ENCODE measurements at regions not wholly inside any gene's neighbourhood (a gene's known extent, or its start where the extent isn't known, plus 50 kb on each side); places are given as distances from the start of the nearest gene placed in this dataset.

DNA sequence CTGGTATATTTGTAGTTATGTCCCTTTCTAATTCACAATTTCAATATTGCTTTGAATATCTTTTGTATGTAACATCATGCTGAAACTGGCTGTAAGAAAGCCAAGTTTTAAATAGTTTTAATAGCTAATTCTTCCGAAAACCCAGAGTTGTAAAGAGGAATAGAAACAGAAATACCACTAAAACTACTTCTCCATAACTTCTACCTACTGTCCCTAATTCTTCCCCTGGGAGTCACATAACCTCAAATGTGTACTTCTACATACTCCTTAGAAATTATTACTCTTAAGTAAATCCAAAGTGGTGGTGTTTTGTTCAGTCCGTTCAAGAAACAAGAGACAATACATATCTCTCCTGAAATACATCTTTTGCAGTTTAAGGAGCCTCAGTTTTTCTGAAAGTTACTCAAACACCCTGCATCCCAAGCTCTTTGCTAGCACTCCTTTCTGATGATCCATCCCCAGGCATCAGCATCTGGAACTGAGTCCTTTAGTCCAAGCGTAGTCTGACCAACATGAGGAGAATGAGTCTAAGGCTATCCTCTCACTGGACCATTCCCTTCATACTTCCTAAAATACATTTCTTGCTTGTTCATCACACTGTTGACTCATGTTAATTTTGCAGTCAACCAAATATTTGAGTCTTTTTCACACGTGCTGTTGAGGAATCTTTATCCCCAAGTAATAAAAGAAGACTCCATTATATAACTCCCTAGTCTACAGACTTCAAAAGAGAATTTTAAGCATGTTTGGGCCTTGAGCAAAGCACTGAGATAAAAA is 214.3 kb upstream of the NUDT4 start:
- DNase-seq = no peak

DNA sequence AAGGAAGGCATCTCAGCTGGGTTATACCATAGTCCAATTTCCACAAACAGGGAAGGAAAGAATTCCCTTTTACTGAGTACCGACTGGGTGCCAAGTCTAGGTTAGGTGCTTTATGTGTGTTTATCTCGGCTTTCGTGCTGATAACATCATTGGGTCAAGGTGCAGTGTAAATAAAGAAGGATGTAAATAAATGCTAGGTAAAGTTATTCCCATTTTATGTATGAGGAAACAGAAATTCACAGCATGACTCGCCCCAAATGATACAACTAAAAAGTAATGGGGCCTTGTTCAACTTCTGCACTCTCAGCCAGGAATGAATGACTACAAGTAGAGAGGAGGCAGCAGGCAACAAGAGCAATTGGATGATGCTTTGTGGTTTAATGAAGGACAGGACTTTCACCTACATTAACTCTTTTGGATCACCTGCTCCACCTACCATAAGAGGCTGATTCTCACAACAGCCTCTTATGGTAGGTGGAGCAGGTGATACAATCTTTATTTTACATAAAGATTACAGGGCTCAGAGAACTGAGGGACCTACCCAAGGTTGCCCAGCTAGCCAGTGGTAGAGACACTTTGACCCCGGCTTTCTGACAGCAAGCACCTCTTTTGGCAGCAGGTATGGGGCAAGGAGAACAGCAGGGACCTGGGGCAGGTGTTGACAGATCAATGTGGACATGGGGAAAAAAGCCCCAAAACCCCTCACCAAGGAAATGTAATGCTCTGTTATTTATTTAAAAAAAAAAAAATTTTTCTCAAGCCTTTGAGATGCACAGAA is 213.4 kb upstream of the NUDT4 start:
- DNase-seq = no peak

DNA sequence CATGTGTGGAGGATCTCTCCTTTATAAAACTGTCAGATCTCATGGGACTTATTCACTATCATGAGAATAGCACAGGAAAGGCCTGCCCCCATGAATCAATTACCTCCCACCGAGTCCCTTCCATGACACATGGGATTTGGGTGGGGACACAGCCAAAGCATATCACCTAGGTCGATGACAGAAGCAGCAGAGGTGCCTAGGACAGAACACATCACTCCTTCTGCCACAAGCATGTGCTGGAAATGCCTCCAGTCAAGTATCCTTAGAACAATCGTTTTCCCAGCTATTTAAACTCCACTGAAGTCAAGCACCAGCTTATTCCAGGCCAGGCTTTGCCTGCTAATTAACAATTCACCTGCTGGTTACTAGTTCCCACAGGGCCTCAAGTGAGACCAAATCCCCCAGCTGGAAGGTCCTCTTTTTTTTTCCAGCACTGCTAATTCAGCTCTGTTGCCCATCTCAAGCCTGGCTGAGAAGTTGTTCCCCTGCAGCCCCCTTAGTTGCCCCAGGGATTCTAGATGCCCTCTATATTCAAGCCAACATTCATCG is 212.3 kb upstream of the NUDT4 start:
- no peak for DNase-seq

DNA sequence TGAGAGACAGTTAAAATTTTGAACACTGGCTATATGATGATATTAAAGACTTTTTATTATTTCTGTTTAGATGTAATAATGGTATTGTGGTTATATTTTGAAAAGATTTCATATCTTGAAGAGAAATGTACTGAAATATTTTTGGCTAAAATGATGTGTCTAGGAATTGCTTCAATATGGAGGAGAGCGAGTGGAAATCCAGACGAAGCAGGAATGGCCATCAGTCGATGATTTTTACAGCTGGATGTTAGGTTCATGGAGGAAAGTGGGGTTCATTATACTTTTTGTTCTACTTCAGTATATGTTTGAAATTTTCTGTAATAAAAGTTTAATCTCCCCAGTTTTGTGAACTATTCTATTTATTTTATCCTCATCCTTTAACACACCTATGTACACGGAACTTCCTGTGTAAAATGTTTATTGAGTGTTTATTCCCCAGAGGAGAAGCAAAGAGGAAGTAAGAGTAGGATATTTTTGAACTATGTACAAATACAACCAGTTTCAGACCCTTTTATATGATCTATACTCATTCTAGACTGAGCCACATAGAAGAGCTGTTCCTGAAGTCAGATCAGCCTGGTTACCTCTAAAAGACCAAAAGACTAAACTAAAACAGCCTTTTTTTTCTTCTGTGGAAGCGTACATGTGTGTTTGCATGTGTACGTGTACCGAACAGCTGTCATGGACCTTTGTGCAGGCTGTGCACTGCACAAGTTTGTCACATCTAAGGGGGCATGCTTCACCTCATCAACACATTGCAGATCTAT is 211.0 kb upstream of the NUDT4 start:
- DNase-seq = no peak

DNA sequence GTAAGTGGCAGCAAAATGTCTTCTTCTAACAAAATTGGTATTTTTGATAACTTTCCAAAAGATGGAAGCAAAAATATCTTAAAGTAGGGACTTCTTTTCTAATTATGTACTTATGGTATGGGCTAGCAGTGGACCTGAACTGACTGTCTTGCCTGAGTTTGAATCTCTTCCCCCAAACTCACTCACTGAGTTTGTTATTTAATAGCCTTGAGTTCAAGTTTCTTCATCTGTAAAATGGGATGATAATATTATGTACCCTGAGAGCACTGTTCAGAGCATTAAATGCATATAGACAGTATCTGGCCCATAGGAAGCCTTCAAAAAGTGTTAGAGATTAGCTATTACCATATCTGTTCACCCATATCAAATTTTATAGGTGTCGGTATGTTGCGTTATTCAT is 210.4 kb upstream of the NUDT4 start:
- no peak for DNase-seq

DNA sequence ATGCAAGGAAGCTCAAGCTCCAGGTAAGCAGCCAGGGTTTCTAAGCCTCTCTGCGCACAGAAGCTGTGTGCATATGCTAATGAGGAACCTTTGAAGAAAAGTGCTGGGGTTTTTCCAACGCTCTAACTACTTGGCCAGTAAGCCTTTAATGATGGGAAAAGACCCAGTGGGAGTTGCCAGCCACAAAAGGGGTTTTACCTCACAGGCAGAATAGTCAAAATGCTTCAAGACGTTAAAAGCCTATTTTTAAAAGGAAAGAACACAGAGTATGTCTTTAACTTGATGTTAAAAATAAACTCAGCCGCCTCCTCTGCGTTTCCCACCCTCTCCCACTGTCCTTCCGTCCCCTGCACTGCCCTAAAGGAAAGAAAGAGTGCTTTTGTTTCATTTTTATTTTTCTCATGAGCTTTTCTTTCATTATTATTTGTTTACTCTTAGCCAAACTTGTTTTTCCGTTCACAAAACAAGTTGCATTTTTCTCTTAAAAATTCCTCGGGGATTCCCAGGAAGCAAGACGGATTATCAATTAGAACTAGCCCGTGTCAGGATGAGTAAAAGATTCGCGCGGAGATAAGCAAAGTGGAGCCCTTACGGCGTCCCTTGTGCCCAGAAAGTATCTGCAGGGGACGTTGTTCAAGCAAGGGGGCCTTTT is 209.8 kb upstream of the NUDT4 start:
- DNase-seq = no peak

DNA sequence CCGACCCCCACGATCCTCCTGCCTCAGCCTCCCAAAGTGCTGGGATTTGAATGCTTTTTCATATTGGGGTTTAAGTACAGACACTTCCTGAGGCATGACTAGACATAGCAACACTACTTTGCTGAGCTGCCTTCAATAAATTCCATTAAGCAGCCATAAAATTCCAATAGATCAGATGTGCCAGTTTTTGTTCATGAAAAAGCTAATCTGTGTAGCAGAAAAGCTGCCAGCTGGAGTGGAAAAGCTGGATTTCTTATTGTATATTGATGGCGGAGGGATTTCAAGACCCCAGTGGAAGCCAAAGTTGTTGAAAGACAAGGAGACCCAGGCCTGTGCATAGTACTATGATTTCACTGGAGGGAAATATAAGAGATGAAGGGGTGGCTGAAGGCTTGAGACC is 209.0 kb upstream of the NUDT4 start:
- DNase-seq = no peak

DNA sequence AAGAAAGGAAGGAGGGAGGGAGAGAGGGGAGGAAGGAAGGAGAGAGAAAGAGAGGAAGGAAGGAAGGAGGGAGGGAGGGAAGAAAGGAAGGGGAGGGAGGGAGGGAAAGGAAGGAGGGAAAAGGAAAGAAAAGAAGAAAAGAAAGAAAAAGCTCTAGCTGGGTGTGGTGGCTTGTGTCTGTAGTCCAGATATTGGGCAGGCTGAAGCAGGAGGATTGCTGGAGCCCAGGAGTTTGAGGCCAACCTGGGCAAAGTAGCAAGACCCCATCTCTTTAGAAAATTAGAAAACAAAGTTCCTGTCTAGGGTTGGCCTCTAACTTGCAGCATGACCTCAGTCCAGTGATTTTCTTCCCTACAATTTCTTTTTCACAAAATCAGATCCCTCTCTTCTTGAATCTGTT is 208.2 kb upstream of the NUDT4 start:
- no peak for DNase-seq

DNA sequence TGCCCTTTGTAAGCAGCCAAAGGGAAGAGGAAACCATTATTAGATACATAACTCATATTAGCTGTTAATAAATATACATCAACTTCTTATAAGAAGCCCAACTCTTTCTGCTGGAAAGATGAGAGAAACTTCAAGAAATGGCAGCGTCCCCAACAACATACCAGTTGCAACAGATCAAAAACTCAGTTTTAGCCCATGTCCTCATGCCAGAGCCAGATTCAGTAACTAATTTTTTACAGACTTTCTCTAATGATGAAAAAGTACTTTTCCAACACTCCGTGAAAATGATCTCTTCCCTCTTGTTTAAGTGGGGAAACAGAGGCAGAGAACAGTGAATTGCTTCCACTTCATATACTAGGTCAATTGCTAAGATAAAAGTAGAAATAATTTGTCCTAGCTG is 206.8 kb upstream of the NUDT4 start:
- no peak for DNase-seq

DNA sequence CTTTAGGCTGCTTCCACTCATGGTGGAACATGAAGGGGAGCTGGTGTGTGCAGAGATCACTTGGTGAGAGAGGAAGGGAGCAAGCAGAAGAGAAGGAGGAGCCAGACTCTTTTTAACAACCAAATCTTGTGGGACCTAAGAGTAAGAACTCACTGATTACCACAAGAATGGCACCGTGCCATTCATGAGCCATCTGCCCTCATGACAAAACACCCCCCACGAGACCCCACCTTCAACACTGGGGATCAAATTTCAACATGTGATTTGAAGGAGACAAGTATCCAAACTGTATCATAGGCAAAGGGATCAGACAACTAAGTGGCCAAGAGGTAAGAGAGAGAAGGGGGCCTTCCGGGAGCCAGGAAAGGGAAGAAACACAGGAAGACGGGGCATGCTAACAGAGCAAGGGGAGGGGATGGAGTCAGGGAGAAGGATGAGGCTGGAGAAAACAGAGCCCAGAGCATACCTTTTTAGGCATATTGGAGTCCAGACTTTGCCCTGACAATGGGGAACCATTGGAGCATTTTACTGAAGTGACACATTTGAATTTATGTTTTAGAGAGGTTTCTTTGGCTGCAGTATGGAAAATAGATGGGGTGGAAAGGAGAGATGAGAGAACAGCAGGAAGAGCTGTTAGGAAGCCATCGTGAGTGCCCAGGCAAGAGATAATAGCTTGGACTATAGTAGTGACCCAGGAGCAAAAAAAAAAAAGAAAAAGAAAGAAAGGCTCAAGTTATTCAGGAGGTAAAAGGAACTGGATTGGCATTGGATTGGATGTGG is 204.4 kb upstream of the NUDT4 start:
- no peak for DNase-seq

DNA sequence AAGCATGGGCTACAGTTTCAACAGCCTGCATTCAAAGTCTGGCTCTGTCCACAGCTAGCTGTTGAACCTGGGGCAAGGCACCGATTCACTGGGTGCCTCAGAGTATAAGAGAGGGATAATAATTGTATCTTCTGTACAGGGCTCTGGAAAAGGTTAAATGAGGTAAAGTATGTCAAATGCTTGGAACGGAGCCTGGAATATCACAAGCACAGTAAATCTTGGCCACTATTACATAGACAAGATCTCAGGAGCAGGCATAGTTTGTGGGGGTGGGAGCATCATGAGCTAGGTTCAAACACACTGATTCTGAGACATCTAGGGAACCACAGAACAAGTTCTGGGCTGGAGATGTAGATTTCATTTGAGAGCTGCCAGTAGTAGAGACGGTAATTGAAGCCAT is 203.7 kb upstream of the NUDT4 start:
- DNase-seq = no peak

DNA sequence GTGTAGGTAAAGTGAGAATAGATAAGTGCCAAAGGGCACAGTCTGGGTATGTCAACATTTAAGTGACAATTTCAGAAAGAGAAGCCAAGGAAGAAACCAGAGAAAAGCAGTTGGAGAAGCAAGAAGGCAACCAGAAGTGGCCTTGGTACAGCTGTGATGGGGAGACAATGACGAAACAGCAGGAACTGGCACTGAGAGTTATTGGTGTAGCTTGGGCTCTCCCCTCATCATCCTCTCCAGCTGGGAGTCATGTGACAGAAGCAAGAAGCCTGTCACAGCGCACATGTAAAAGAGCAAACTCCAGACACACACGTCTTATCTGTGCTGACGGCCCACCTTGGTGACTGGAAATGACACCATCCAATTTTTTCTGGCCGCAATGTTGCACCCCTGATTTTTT is 203.3 kb upstream of the NUDT4 start:
- no peak for DNase-seq

DNA sequence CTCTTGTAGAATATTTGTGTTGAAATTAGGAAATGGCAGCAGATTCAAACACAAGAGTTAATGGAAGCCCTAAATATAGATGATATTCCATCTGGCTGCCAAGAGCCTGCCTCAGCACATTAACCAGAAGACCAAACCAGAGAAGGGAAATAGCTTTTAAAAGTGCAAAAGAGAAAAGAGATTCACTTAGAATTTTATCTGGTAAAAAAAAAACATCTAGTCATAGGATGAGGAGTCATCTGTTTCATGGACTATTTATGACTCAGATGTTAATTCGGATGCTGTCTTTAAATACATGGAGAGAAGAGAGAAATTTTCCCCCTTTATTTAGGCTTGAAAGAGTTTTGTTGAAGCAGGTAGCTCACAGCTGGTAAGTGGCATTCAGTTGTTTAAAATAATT is 201.6 kb upstream of the NUDT4 start:
- no peak for DNase-seq

DNA sequence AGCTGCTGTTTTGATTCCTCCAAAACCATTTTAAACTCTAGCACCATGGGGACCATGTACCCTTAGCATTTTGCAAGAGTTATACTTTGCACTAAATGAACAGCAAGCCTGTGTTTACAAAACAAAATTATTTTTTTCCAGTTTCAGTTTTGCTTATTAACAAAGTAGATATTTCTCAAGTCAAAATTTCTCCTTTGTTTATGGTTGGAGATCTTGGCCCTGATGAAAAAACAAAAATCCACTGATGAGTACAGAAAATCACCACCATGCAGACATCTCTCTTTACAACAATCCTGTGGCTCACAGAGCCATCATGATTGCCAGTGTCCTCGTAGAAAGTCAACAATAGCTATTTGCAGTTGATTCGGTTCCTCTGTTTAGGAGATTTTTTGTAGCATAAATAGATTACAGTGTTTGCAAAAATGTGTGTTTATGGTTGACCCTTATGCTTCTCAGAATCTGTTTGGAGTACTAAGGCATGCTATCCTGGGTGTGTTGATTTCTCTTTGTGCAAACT is 201.1 kb upstream of the NUDT4 start:
- DNase-seq = no peak

DNA sequence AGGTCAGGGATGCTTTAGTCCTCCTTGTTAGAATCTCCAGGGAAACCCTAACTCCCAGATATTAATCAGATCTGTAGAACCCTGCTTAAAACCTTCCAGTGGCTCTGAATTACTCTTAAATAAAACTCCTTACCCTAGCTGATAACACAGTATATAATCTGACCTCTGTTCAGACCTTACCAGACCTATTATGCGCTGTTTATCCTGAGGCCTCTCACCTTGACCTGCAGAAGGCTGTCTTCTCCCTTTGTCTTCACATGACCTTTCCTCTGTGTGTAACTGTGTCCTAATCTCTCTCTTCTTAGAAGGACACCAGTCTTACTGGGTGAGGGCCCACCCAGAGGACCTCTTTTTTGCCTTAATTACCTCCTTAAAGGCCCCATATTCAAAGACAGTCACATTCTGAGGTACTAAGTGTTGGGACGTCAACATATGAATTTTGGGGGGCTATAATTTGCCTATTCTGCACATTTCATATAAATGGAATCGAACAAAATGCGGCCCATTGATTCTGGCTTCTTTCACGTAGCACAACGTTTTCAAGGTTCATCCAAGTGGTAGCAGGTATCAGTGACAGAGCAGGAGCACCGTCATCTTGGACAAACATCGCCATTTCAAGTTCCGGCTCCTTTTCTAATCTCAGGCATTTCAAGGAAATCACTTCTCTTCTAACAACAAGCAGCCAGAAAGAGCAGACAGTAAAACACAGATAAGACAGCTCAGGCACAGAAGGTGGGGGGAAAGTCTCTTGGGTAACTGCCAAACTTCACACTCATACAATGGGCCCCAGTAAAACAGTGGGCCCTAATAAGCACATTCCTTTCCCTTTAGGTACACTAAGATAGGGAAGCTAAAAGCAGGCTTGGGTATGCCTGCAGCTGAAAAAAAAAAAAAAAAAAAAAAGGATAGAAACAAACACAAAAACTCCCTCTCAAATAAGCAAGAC is 200.2 kb upstream of the NUDT4 start:
- DNase-seq = no peak

DNA sequence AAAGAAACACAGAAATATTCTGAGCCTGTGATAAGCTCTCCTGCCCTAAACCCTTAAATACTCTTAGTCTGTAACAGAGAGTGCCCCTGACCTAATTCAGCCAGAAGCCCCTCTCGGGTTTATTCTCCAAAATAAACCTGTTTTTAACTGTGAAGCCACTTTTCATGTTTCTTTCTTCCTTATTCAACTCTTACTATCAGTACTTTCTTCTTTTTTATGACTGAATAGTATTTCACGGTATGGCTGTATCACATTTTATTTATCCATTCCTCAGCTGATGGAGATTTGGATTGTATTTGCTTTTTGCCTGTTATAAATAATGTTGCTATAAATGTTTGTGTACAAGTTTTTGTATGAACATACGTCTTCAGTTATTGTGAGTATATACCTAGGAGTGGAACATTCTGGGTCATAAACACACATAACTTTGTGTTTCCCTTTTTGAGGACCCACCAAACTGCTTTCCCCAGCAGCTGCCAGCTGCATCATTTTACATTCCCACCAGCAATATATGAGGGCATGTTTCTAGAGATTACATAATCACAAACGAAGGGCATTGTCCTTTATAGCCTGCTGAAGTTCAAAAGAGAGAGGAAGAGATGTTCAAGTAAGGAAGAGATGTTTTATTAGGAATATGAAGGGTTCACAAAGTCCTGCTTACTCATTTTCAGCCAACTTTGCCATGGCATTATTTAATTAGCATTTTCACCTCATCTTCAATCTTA is 199.4 kb upstream of the NUDT4 start:
- no peak for DNase-seq

DNA sequence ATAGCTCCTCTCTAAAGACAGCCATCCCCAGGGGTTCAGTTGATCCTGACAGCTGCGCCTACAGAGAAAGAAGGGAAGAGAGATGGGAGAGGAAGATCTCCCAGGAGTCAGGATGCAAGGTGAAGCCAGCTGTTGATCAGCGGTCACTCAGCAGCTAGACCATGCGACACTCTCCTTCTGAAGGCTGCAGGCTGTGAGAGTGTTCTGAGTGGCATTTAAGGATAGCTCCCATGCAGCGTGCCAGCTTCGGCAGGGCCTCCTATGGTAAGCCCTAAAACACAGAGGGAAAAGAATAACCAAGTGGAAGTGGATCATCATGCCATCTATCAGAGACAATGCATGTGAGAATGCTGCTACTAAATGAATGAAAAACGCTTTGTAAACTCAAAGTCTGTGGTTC is 197.9 kb upstream of the NUDT4 start:
- DNase-seq = no peak

DNA sequence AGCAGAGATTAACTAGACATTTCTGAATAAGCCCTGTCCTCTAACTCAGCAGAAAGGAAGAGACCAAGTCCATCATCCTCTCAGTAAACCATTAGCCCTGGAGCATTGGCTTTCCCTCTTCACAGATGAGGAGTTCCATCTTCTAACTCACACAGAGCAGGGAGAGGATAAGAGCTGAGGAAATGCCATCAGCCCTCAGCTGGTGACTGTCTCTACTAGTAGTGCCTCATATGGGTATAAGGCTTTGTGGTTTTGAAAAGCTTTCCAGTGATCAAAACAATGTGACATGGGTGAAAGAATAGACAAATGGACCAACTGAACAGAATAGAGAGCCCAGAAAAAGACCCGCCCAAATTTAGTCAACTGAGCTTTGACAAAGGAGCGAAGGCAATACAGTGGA is 197.2 kb upstream of the NUDT4 start:
- no peak for DNase-seq

DNA sequence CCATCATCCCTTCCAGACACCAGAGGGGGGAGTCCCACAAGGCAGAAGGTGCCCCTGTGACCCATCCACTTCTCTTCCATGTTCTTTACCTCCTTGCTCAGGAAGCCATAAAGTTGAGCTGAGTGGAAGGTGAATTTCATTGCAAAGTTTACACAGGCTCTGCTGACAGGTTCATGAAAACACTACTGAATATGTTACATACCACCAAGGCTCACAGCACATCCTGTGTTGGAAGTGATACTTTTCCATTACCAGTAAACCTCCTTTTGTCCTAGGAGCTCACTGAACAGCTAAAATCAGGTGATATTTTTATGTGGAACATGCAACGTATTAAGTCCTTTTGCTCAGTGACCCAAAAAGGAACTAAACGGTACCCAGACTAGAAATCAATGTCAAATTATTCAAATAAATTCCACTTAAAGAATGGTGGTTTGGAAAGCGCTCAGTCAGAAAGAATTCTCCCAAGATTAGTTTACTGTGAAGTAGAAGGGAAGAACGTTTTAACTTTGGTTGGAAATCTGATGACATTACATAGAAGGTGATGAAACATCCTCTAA is 196.2 kb upstream of the NUDT4 start:
- no peak for DNase-seq

All from activated CD4-positive, alpha-beta T cell treated with anti-CD3 and anti-CD28 coated beads, Interleukin-2, amount 50 U/mL, for 4 hours (primary cell).